Transverse colon (tissue), 4 donors: ENCODE measurements at regions not wholly inside any gene's neighbourhood (a gene's known extent, or its start where the extent isn't known, plus 50 kb on each side); places are given as distances from the start of the nearest gene placed in this dataset.

Experiments used
- DNase-seq: peaks from one replicate; pipeline ENCODE4 v3.0.0-alpha.2; 2019
- H3K27ac ChIP-seq, 4 donors: fragments of 200-600 bp; sonication (generic); 2 replicates each; pipeline ENCODE4 v1.5.1; 2016 to 2018; ENCODE audit warnings: inconsistent platforms in 4 of 4
- H3K27me3 ChIP-seq: fragments of 200-600 bp; sonication (generic); 2 replicates; pipeline ENCODE4 v1.5.1; 2017; ENCODE audit warnings: inconsistent platforms
- H3K36me3 ChIP-seq, 4 donors: fragments of 200-600 bp; sonication (generic); 2 replicates each; pipeline ENCODE4 v1.5.1; 2017 to 2019; ENCODE audit warnings: inconsistent platforms in 4 of 4
- H3K4me1 ChIP-seq, 4 donors: fragments of 200-600 bp; sonication (generic); 2 replicates each; pipeline ENCODE4 v1.5.1; 2017 to 2020; ENCODE audit warnings: inconsistent platforms in 4 of 4
- H3K4me3 ChIP-seq, 4 donors: fragments of 200-600 bp; sonication (generic); 1 replicate in 1 of 4; 2 replicates in 3 of 4; pipeline versions ENCODE4 v1.5.1 to v1.6.1; 2017 to 2019; ENCODE audit warnings: inconsistent platforms in 4 of 4
- H3K9me3 ChIP-seq, 2 donors: fragments of 200-600 bp; sonication (generic); 2 replicates each; pipeline ENCODE4 v1.5.1; 2017 to 2019; ENCODE audit warnings: inconsistent platforms in 2 of 2
- CTCF ChIP-seq, 5 experiments: fragments of 200-600 bp in 3 of 5; fragments of 450-650 bp in 2 of 5; sonication (generic) in 3 of 5; IDR thresholded peaks; 1 replicate in 2 of 5; 2 replicates in 3 of 5; pipeline ENCODE4 v1.5.1; 2016 to 2017; ENCODE audit warnings: antibody characterized with exemption in 5 of 5, inconsistent platforms in 3 of 5, mild to moderate bottlenecking in 2 of 5, moderate library complexity in 1 of 5
- EP300 ChIP-seq: sonication (generic); formaldehyde crosslinking; IDR thresholded peaks from one replicate; pipeline ENCODE4 v1.6.1; 2017; ENCODE audit warnings: antibody characterized with exemption, low read depth
- POLR2A ChIP-seq: fragments of 450-650 bp; IDR thresholded peaks from one replicate; pipeline ENCODE4 v1.6.1; 2016; ENCODE audit warnings: antibody characterized with exemption, mild to moderate bottlenecking, moderate library complexity
- POLR2AphosphoS5 ChIP-seq, 3 donors: sonication (generic); formaldehyde crosslinking; IDR thresholded peaks; one replicate each; pipeline ENCODE4 v1.6.1; 2016; ENCODE audit warnings: antibody characterized with exemption in 3 of 3
- WGBS, 2 donors: methylation state at CpG; one replicate each; pipeline ENCODE4 v1.1.5; 2018; ENCODE audit warnings: low coverage in 1 of 2; 5-methylcytosine and 5-hydroxymethylcytosine counted together
- in situ Hi-C, 4 donors: fragments of 200-750 bp; cut with MboI; loops; one replicate each; pipeline versions ENCODE4 v1.15.0 to v1.15.1; 2017; ENCODE audit warnings: low sequenced_read_pairs in 3 of 4, low pct_ligation_motif_present in 1 of 4, low pct_unique_long_range_greater_than_20kb in 1 of 4
- intact Hi-C: fragments of 100-400 bp; cut with DNase I; formaldehyde crosslinking; loops from one replicate; pipeline ENCODE4 v1.15.1; 2023; ENCODE audit warnings: low total_unique reads

- no peak for TF ChIP-seq POLR2A
- TF ChIP-seq POLR2AphosphoS5 (IDR thresholded peaks at IDR 0.05), result no peak
- TF ChIP-seq CTCF (IDR thresholded peaks at IDR 0.05), result no peak
- TF ChIP-seq EP300, result no peak
- H3K4me3 ChIP-seq, result no peak overlapping the region
- H3K27ac ChIP-seq, result peak overlapping the region in 2 of 4 donors; percentile 33 to 43
- in situ Hi-C loops, result no loop called here
- no peaks in the 10 kb centered on the region for H3K9me3 ChIP-seq
- no peaks in the 10 kb centered on the region for H3K27me3 ChIP-seq
- no peaks in the 10 kb centered on the region for H3K36me3 ChIP-seq
- H3K4me1 ChIP-seq, result no peaks in the 10 kb centered on the region
- intact Hi-C loops, result no loop called here
- DNase-seq, result no peak
- 65% methylated on average over 4 of the region's 4 CpGs; no CpG with 5 or more reads in 1 of the 2 donors for WGBS, 2 donors
Measured at GRCh38 chr11:76265771-76266241, 59.5 kb upstream of the WNT11 start.

GRCh38 chr11:76263657-76264056 lies 57.4 kb upstream of the WNT11 start:
- in situ Hi-C loops, result no loop called here
- no peak overlapping the region for H3K4me3 ChIP-seq
- no peaks in the 10 kb centered on the region for H3K4me1 ChIP-seq
- H3K9me3 ChIP-seq, result no peaks in the 10 kb centered on the region
- no peak overlapping the region for H3K27ac ChIP-seq
- DNase-seq, result no peak
- no peak for TF ChIP-seq CTCF (IDR thresholded peaks at IDR 0.05)
- no peak for TF ChIP-seq POLR2AphosphoS5 (IDR thresholded peaks at IDR 0.05)
- intact Hi-C loops, result no loop called here
- no peaks in the 10 kb centered on the region for H3K36me3 ChIP-seq
- 64 to 79% methylated on average over 3 to 4 of the region's 4 CpGs for WGBS, 2 donors
- no peaks in the 10 kb centered on the region for H3K27me3 ChIP-seq

- Histone ChIP-seq H3K4me1 (no peaks in the 10 kb centered on the region), H3K27ac (no peak overlapping the region), H3K36me3 (no peaks in the 10 kb centered on the region), H3K27me3 (no peaks in the 10 kb centered on the region), H3K4me3 (no peak overlapping the region), H3K9me3 (no peaks in the 10 kb centered on the region)
- TF ChIP-seq EP300, result no peak
- no peak for TF ChIP-seq POLR2A
- TF ChIP-seq POLR2AphosphoS5 (IDR thresholded peaks at IDR 0.05), result no peak
- no peak for TF ChIP-seq CTCF (IDR thresholded peaks at IDR 0.05)
- in situ Hi-C loops (no loop called here), intact Hi-C loops (no loop called here)
- WGBS, 2 donors, result 92% methylated on average over 2 of the region's 2 CpGs; no CpG with 5 or more reads in 1 of the 2 donors
- DNase-seq, result no peak
Measured at GRCh38 chr11:76263166-76263565, 56.9 kb upstream of the WNT11 start.

- no peak overlapping the region for H3K4me3 ChIP-seq
- TF ChIP-seq CTCF (IDR thresholded peaks at IDR 0.05), result no peak
- TF ChIP-seq EP300, result no peak
- no peak for TF ChIP-seq POLR2A
- H3K27ac ChIP-seq, result no peak overlapping the region
- no peaks in the 10 kb centered on the region for H3K36me3 ChIP-seq
- H3K4me1 ChIP-seq, result no peaks in the 10 kb centered on the region
- H3K27me3 ChIP-seq, result no peaks in the 10 kb centered on the region
- in situ Hi-C loops, result no loop called here
- no peak for DNase-seq
- 78 to 100% methylated on average over 4 to 10 of the region's 10 CpGs for WGBS, 2 donors
- intact Hi-C loops, result no loop called here
- no peaks in the 10 kb centered on the region for H3K9me3 ChIP-seq
Measured at GRCh38 chr11:76260296-76260925, 54.1 kb upstream of the WNT11 start.
